GM19328 (cell line): ENCODE measurements at regions not wholly inside any gene's neighbourhood (a gene's known extent, or its start where the extent isn't known, plus 50 kb on each side); places are given as distances from the start of the nearest gene placed in this dataset.
"Not testable (repeated sequence)": the region's sequence is repeated elsewhere in the genome, so short reads cannot be mapped to it uniquely, and the experiment has no call there.

Experiments used
- ATAC-seq: cut with Tn5 transposase; IDR thresholded peaks from one replicate; pipeline ENCODE4 v1.9.1; 2021; ENCODE audit warnings: mild to moderate bottlenecking, moderate library complexity; ENCODE audit not compliant: unreplicated experiment

GRCh38 chr10:55537497-55537896, 736.5 kb upstream of the PCDH15 start:
- not testable (repeated sequence) for ATAC-seq

- ATAC-seq, result no peak
These were observed 718.2 kb upstream of the PCDH15 start for GRCh38 chr10:55519264-55519663.

GRCh38 chr10:55518416-55518815, 717.4 kb upstream of the PCDH15 start:
- ATAC-seq, result not testable (repeated sequence)

GRCh38 chr10:55509168-55509567, 708.1 kb upstream of the PCDH15 start:
- no peak for ATAC-seq

- peak; percentile 80 for ATAC-seq
These were observed 700.0 kb upstream of the PCDH15 start for GRCh38 chr10:55500931-55501559.

GRCh38 chr10:55497893-55498499, 697.0 kb upstream of the PCDH15 start:
- ATAC-seq, result no peak

GRCh38 chr10:55495555-55495954, 694.5 kb upstream of the PCDH15 start:
- ATAC-seq, result no peak

- no peak for ATAC-seq
These were observed 690.7 kb upstream of the PCDH15 start for GRCh38 chr10:55491712-55492111.

GRCh38 chr10:55485827-55486226, 684.8 kb upstream of the PCDH15 start:
- ATAC-seq, result no peak

- no peak for ATAC-seq
These were observed 675.1 kb upstream of the PCDH15 start for GRCh38 chr10:55476129-55476528.

- no peak for ATAC-seq
These were observed 673.2 kb upstream of the PCDH15 start for GRCh38 chr10:55474258-55474657.

GRCh38 chr10:55470840-55471239, 669.8 kb upstream of the PCDH15 start:
- ATAC-seq, result no peak

GRCh38 chr10:55466806-55467504, 665.9 kb upstream of the PCDH15 start:
- ATAC-seq, result no peak

- ATAC-seq, result no peak
These were observed 663.1 kb upstream of the PCDH15 start for GRCh38 chr10:55464083-55464482.

GRCh38 chr10:55460008-55460407, 659.0 kb upstream of the PCDH15 start:
- ATAC-seq, result no peak

GRCh38 chr10:55449981-55450380, 649.0 kb upstream of the PCDH15 start:
- ATAC-seq, result no peak

GRCh38 chr10:55446441-55447002, 645.5 kb upstream of the PCDH15 start:
- no peak for ATAC-seq

GRCh38 chr10:55441777-55442176, 640.7 kb upstream of the PCDH15 start:
- ATAC-seq, result no peak

GRCh38 chr10:55426138-55426537, 625.1 kb upstream of the PCDH15 start:
- ATAC-seq, result no peak

GRCh38 chr10:55410415-55410885, 609.4 kb upstream of the PCDH15 start:
- ATAC-seq, result no peak

- no peak for ATAC-seq
These were observed 603.1 kb upstream of the PCDH15 start for GRCh38 chr10:55404094-55404493.
